ENCODE measurements at regions not wholly inside any gene's neighbourhood (a gene's known extent, or its start where the extent isn't known, plus 50 kb on each side); places are given as distances from the start of the nearest gene placed in this dataset.

DNA sequence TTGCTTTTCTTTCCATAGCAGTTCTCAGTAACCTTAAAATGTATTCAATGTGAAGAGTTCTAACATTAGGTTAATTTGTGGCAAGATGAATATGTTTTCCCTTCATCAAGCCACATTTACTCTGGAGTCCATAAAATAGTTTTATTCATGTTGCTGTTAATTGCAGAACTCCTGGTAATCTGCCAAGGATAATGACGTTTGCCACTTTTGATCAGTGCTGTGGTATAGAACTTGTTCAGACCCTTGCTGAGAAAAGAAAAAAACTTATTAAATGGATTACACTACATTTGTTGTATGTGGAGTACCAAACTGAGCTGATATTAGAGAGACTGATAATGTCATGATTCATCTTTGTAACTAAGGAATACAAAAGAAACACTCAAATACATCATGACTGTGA, 212.4 kb upstream of the DMAC1 start:
- TF ChIP-seq EP300 (IDR thresholded peaks at IDR 0.05) (no peak), POLR2AphosphoS5 (IDR thresholded peaks at IDR 0.05) (no peak), POLR2A (IDR thresholded peaks at IDR 0.05) (no peak)
